AG10803 (cell line): ENCODE measurements at regions not wholly inside any gene's neighbourhood (a gene's known extent, or its start where the extent isn't known, plus 50 kb on each side); places are given as distances from the start of the nearest gene placed in this dataset.

ENCODE experiments used
- DNase-seq: peaks from one replicate; pipeline ENCODE4 v3.0.0; 2010; ENCODE audit warnings: low read depth
- H3K4me3 ChIP-seq: 2 replicates; pipeline ENCODE4 v1.5.1; 2011; ENCODE audit warnings: mild to moderate bottlenecking, low read length, control low read depth
- TF ChIP-seq, protein P1 (sequence below): conservative IDR thresholded peaks from 2 replicates; pipeline ENCODE4 v1.5.1; 2011; ENCODE audit warnings: mild to moderate bottlenecking, low read length, control low read depth, inconsistent platforms

DNA sequence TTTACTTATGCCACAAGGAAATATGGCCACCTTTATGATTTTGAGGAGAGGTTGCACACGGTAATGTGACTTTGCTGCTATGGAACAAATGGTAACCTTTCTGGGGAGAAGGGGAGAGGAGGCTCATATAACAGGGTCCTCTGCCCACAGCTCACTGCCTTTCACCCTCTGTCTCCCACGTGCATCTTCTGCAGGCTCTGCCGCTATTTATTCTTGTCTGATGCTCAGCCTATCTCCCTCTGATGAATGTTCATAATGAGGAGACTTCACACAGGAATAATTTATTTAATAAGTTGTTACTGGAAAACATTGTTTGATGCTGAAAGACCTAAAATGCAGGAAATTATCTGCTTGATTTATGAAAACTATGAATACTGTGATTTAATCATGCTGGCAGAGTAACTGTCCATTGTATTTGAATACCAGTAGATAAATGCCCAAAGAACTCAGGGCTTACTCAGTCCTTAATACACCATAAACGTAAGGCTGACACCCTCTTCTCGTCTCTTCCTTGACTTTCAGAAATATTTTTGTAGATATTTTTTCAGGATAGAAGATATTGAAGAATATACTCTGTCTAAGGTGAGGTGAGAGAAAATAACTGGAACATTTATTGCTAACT lies 721.1 kb downstream of the QKI start:
- TF ChIP-seq, protein P1, sequence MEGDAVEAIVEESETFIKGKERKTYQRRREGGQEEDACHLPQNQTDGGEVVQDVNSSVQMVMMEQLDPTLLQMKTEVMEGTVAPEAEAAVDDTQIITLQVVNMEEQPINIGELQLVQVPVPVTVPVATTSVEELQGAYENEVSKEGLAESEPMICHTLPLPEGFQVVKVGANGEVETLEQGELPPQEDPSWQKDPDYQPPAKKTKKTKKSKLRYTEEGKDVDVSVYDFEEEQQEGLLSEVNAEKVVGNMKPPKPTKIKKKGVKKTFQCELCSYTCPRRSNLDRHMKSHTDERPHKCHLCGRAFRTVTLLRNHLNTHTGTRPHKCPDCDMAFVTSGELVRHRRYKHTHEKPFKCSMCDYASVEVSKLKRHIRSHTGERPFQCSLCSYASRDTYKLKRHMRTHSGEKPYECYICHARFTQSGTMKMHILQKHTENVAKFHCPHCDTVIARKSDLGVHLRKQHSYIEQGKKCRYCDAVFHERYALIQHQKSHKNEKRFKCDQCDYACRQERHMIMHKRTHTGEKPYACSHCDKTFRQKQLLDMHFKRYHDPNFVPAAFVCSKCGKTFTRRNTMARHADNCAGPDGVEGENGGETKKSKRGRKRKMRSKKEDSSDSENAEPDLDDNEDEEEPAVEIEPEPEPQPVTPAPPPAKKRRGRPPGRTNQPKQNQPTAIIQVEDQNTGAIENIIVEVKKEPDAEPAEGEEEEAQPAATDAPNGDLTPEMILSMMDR: no peak
- no peak for DNase-seq
- no peak overlapping the region for H3K4me3 ChIP-seq

GRCh38 chr6:164133095-164133494 lies 718.6 kb downstream of the QKI start:
- TF ChIP-seq, protein P1: no peak
- no peak overlapping the region for H3K4me3 ChIP-seq
- no peak for DNase-seq

- TF ChIP-seq, protein P1: no peak
- no peak for DNase-seq
- H3K4me3 ChIP-seq: no peak overlapping the region
These were observed 716.1 kb downstream of the QKI start for GRCh38 chr6:164130585-164130984.

- TF ChIP-seq, protein P1: no peak
- H3K4me3 ChIP-seq: no peak overlapping the region
- DNase-seq: no peak
These were observed 715.6 kb downstream of the QKI start for GRCh38 chr6:164130151-164130550.

DNA sequence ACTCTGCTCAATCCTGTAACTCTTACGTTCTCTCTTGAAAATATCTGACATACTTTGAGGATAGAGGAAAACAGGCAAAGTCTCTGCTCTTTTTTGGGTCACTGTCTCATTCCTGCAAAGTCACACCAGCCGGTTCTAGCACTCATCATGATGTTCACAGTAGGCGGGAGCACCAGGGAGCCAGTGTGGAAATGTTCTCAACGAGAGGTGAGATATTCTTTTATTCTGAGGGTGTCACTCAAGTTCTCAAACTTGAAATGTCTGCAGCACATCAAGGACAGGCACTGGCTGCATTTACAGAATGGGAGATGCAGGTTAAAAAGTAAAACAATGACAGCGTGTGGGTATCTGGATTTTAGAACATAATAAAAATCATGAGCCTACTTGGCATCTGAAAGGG lies 714.7 kb downstream of the QKI start:
- no peak overlapping the region for H3K4me3 ChIP-seq
- DNase-seq: no peak
- TF ChIP-seq, protein P1: no peak

- no peak overlapping the region for H3K4me3 ChIP-seq
- no peak for DNase-seq
- TF ChIP-seq, protein P1: no peak
These were observed 713.6 kb downstream of the QKI start for GRCh38 chr6:164128101-164128500.

DNA sequence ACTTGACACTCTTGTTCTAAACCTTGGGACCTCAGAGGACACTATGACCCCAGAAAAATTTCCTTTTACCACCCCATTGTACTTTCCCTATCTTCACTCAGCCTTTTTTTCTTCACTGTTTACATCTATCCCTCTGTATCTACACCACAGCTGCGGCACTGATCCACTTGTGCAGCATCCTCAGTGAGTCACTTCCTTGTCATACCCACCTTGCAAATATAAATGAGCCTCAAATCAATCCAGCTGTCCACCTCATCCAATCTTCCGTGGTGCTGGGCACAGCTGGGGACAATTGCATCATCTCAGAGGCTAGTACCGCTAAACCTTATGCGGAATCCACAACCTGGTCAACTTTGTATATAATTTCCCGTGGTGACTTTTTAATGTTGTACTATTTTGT lies 710.5 kb downstream of the QKI start:
- H3K4me3 ChIP-seq: no peak overlapping the region
- DNase-seq: no peak
- TF ChIP-seq, protein P1: no peak
